ENCODE measurements at regions not wholly inside any gene's neighbourhood (a gene's known extent, or its start where the extent isn't known, plus 50 kb on each side); places are given as distances from the start of the nearest gene placed in this dataset.

- TF ChIP-seq POLR2AphosphoS5 (IDR thresholded peaks at IDR 0.05; ENCODE audit: low read depth, low read length), result no peak
- TF ChIP-seq REST (IDR thresholded peaks at IDR 0.05; ENCODE audit: insufficient read depth in 1 of 2, low read depth in 2 of 2, low read length in 2 of 2), result no peak
- TF ChIP-seq FOXP2 (optimal IDR thresholded peaks at IDR 0.05; ENCODE audit: borderline replicate concordance, extremely low read depth, extremely low read length, insufficient read depth), result no peak
Observed at GRCh38 chr11:112579282-112579681, 318.6 kb upstream of the PLET1 start.
